Osteoblast (primary cell): ENCODE measurements at regions not wholly inside any gene's neighbourhood (a gene's known extent, or its start where the extent isn't known, plus 50 kb on each side); places are given as distances from the start of the nearest gene placed in this dataset.

Experiments used
- DNase-seq: peaks from one replicate; pipeline ENCODE4 v3.0.0; 2011; ENCODE audit warnings: low spot score, mixed read lengths; ENCODE audit not compliant: insufficient read length; ENCODE audit errors: missing footprints
- H2AFZ ChIP-seq: 2 replicates; pipeline ENCODE4 v1.6.0; 2011; ENCODE audit warnings: mild to moderate bottlenecking, low read length
- H3K27ac ChIP-seq: 2 replicates; pipeline ENCODE4 v1.5.1; 2011; ENCODE audit warnings: mild to moderate bottlenecking, low read depth, low read length, moderate library complexity
- H3K27me3 ChIP-seq: 2 replicates; pipeline ENCODE4 v1.6.0; 2012; ENCODE audit warnings: mild to moderate bottlenecking, control low read depth, inconsistent platforms, low read length, moderate library complexity; ENCODE audit not compliant: insufficient read depth
- H3K36me3 ChIP-seq: 2 replicates; pipeline ENCODE4 v1.5.1; 2011; ENCODE audit warnings: mild to moderate bottlenecking, low read length, control low read depth, moderate library complexity; ENCODE audit not compliant: insufficient read depth
- H3K4me1 ChIP-seq: 2 replicates; pipeline ENCODE4 v1.5.1; 2011; ENCODE audit warnings: mild to moderate bottlenecking, low read length, control low read depth, moderate library complexity; ENCODE audit not compliant: insufficient read depth
- H3K4me2 ChIP-seq: 2 replicates; pipeline ENCODE4 v1.6.0; 2011; ENCODE audit warnings: mild to moderate bottlenecking, low read length; ENCODE audit not compliant: insufficient read depth
- H3K4me3 ChIP-seq: fragments of 200-600 bp; sonication (generic); 3 replicates; pipeline ENCODE4 v1.5.1; 2012; ENCODE audit warnings: mild to moderate bottlenecking, low read length, inconsistent platforms; ENCODE audit not compliant: insufficient read depth
- H3K79me2 ChIP-seq: 2 replicates; pipeline ENCODE4 v1.6.0; 2012; ENCODE audit warnings: mild to moderate bottlenecking, low read length, control low read depth, inconsistent platforms; ENCODE audit not compliant: insufficient read depth
- H3K9me3 ChIP-seq: 2 replicates; pipeline ENCODE4 v1.5.1; 2011; ENCODE audit warnings: low read depth, low read length, control low read depth
- H4K20me1 ChIP-seq: 2 replicates; pipeline ENCODE4 v1.6.0; 2012; ENCODE audit warnings: mild to moderate bottlenecking, low read length, control low read depth; ENCODE audit not compliant: insufficient read depth
- TF ChIP-seq, protein P1 (sequence below): IDR thresholded peaks from 2 replicates; pipeline ENCODE4 v1.5.1; 2011; ENCODE audit warnings: mild to moderate bottlenecking, low read depth, low read length, moderate library complexity; ENCODE audit errors: extremely low read depth

GRCh38 chr15:47607695-47608094, 109.6 kb upstream of the SEMA6D start:
- no peak overlapping the region for H3K4me3 ChIP-seq
- TF ChIP-seq, protein P1, sequence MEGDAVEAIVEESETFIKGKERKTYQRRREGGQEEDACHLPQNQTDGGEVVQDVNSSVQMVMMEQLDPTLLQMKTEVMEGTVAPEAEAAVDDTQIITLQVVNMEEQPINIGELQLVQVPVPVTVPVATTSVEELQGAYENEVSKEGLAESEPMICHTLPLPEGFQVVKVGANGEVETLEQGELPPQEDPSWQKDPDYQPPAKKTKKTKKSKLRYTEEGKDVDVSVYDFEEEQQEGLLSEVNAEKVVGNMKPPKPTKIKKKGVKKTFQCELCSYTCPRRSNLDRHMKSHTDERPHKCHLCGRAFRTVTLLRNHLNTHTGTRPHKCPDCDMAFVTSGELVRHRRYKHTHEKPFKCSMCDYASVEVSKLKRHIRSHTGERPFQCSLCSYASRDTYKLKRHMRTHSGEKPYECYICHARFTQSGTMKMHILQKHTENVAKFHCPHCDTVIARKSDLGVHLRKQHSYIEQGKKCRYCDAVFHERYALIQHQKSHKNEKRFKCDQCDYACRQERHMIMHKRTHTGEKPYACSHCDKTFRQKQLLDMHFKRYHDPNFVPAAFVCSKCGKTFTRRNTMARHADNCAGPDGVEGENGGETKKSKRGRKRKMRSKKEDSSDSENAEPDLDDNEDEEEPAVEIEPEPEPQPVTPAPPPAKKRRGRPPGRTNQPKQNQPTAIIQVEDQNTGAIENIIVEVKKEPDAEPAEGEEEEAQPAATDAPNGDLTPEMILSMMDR = no peak
- H3K27ac ChIP-seq = no peak overlapping the region
- no peaks in the 10 kb centered on the region for H4K20me1 ChIP-seq
- no peak overlapping the region for H2AFZ ChIP-seq
- H3K9me3 ChIP-seq = no peaks in the 10 kb centered on the region
- H3K4me2 ChIP-seq = no peak overlapping the region
- no peaks in the 10 kb centered on the region for H3K4me1 ChIP-seq
- H3K27me3 ChIP-seq = no peaks in the 10 kb centered on the region
- DNase-seq = no peak
- H3K36me3 ChIP-seq = no peaks in the 10 kb centered on the region
- H3K79me2 ChIP-seq = no peaks in the 10 kb centered on the region

DNA sequence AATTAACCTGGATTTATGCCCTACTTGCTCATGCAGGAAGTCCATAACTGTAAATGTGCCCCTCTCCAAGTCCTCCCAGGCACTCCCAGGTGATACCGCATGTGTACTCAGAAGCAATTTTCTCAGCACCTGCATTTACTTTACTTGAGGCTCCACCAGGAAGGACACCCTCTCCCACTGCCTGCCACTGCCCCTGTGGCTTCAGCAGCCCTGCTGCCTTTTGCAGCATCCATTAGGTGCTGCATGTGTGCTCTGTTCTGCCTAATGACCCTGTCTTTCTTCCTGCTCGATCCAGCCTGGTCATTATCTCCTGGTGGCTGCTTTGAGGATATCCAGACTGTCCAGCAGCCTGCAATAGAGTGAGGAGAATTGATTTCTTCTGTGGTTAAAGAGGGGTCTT, 107.6 kb upstream of the SEMA6D start:
- Histone ChIP-seq H3K27me3 (no peaks in the 10 kb centered on the region), H3K36me3 (no peaks in the 10 kb centered on the region), H2AFZ (no peak overlapping the region), H3K4me2 (no peak overlapping the region), H3K4me1 (no peaks in the 10 kb centered on the region), H4K20me1 (no peaks in the 10 kb centered on the region), H3K9me3 (no peaks in the 10 kb centered on the region), H3K4me3 (no peak overlapping the region), H3K79me2 (no peaks in the 10 kb centered on the region), H3K27ac (no peak overlapping the region)
- TF ChIP-seq, protein P1 = no peak
- no peak for DNase-seq

DNA sequence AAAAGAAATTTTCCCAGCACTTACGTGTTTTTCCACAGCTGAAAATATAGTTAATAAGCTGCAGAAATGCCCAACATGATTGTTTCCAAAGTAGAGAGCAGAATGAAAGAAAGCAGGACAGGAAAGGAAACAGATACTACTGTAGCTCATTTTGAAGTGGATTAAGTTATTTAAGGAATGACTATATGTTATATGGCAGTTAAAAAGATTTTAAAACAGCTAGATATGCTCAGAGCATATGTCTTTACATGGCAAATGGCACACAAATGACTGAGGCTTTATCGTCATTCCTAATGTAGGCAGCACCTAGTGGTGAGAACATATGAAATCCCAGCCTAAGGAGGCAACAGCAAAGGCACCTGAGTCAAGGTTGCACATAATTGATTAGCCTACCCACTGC, 106.6 kb upstream of the SEMA6D start:
- Histone ChIP-seq H3K36me3 (no peaks in the 10 kb centered on the region), H3K9me3 (no peaks in the 10 kb centered on the region), H4K20me1 (no peaks in the 10 kb centered on the region), H3K27ac (no peak overlapping the region), H3K4me3 (no peak overlapping the region), H3K4me1 (no peaks in the 10 kb centered on the region), H3K4me2 (no peak overlapping the region), H3K79me2 (no peaks in the 10 kb centered on the region), H2AFZ (no peak overlapping the region), H3K27me3 (no peaks in the 10 kb centered on the region)
- DNase-seq = no peak
- TF ChIP-seq, protein P1 = no peak

- no peaks in the 10 kb centered on the region for H3K36me3 ChIP-seq
- H3K4me1 ChIP-seq = no peaks in the 10 kb centered on the region
- H3K27me3 ChIP-seq = no peaks in the 10 kb centered on the region
- H3K4me3 ChIP-seq = no peak overlapping the region
- H2AFZ ChIP-seq = no peak overlapping the region
- H3K27ac ChIP-seq = no peak overlapping the region
- no peaks in the 10 kb centered on the region for H3K79me2 ChIP-seq
- no peak overlapping the region for H3K4me2 ChIP-seq
- no peaks in the 10 kb centered on the region for H4K20me1 ChIP-seq
- TF ChIP-seq, protein P1 = no peak
- no peak for DNase-seq
- no peaks in the 10 kb centered on the region for H3K9me3 ChIP-seq
These were observed 102.8 kb upstream of the SEMA6D start for GRCh38 chr15:47614360-47615011.
